ENCODE measurements at regions not wholly inside any gene's neighbourhood (a gene's known extent, or its start where the extent isn't known, plus 50 kb on each side); places are given as distances from the start of the nearest gene placed in this dataset.

- TF ChIP-seq SAP30 (IDR thresholded peaks at IDR 0.05; ENCODE audit: insufficient read depth, insufficient replicate concordance, low read length) (no peak), CREB1 (IDR thresholded peaks at IDR 0.05) (no peak), EZH2 (IDR thresholded peaks at IDR 0.05; ENCODE audit: low read depth, low read length, severe bottlenecking) (no peak), SP4 (IDR thresholded peaks at IDR 0.05; ENCODE audit: low read length) (no peak), TBP (IDR thresholded peaks at IDR 0.05; ENCODE audit: low read depth, low read length) (no peak)
- TF ChIP-seq, protein P1, sequence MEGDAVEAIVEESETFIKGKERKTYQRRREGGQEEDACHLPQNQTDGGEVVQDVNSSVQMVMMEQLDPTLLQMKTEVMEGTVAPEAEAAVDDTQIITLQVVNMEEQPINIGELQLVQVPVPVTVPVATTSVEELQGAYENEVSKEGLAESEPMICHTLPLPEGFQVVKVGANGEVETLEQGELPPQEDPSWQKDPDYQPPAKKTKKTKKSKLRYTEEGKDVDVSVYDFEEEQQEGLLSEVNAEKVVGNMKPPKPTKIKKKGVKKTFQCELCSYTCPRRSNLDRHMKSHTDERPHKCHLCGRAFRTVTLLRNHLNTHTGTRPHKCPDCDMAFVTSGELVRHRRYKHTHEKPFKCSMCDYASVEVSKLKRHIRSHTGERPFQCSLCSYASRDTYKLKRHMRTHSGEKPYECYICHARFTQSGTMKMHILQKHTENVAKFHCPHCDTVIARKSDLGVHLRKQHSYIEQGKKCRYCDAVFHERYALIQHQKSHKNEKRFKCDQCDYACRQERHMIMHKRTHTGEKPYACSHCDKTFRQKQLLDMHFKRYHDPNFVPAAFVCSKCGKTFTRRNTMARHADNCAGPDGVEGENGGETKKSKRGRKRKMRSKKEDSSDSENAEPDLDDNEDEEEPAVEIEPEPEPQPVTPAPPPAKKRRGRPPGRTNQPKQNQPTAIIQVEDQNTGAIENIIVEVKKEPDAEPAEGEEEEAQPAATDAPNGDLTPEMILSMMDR (IDR thresholded peaks at IDR 0.05; ENCODE audit: control extremely low read depth in 1 of 3, insufficient read depth in 1 of 3, low read depth in 1 of 3, low read length in 3 of 3), result no peak
- CTCF ChIA-PET (ENCODE audit: partially characterized antibody), result interaction anchor here (0.6 kb wide), 1 partner anchor 239 kb away, joined by 3 read pairs; no protein-coding TSS in a partner anchor
Observed at GRCh38 chr5:9724707-9725106, 94.6 kb upstream of the TAS2R1 start.

More at GRCh38 chr5:9724707-9725106, 94.6 kb upstream of the TAS2R1 start:
- no peaks in the 10 kb centered on the region for H3K27me3 ChIP-seq (replicated peaks in 1 of 4; ENCODE audit: control insufficient read depth in 3 of 4, extremely low read depth in 1 of 4, insufficient read depth in 3 of 4, low read length in 3 of 4)
- H4K8ac ChIP-seq (ENCODE audit: extremely low read depth, insufficient read depth, low read length), result no peak overlapping the region
- H3K14ac ChIP-seq (ENCODE audit: insufficient read length), result no peak overlapping the region
- H3K9ac ChIP-seq (replicated peaks in 1 of 4; ENCODE audit: extremely low read depth in 1 of 4, low read depth in 3 of 4, low read length in 3 of 4), result no peak overlapping the region
- H3K4me1 ChIP-seq (replicated peaks in 1 of 4; ENCODE audit: control insufficient read depth in 3 of 4, insufficient read depth in 4 of 4, low read length in 3 of 4), result no peaks in the 10 kb centered on the region
- H2BK20ac ChIP-seq (ENCODE audit: low read length), result no peak overlapping the region
- POLR2A ChIA-PET (ENCODE audit: partially characterized antibody), result no interaction called here
- H4K91ac ChIP-seq (replicated peaks; ENCODE audit: insufficient read length, low read length), result no peak overlapping the region
- no peak overlapping the region for H2AK5ac ChIP-seq (ENCODE audit: low read depth, low read length)
- no peak overlapping the region for H3K4ac ChIP-seq (replicated peaks; ENCODE audit: insufficient read length, low read depth, low read length)
- WGBS, 2 experiments (ENCODE audit: extremely low coverage in 1 of 2, insufficient coverage in 1 of 2, insufficient read length in 1 of 2, insufficient replicate concordance in 2 of 2, low coverage in 1 of 2, low lambda C conversion rate in 2 of 2, missing lambda C conversion rate in 1 of 2), result 100% methylated on average over 2 of the region's 2 CpGs; no CpG with 5 or more reads in 1 of the 2 experiments
- no peak overlapping the region for H2BK12ac ChIP-seq (ENCODE audit: low read depth, low read length)
- no peak overlapping the region for H3K27ac ChIP-seq (ENCODE audit: low read depth, low read length)
- no peaks in the 10 kb centered on the region for H4K20me1 ChIP-seq (replicated peaks in 1 of 2; ENCODE audit: control insufficient read depth in 1 of 2, insufficient read depth in 2 of 2, low read length in 2 of 2)
- H3K4me3 ChIP-seq (ENCODE audit: extremely low read depth in 1 of 4, insufficient read depth in 2 of 4, low read depth in 3 of 4, low read length in 4 of 4), result no peak overlapping the region
- H3K79me1 ChIP-seq (ENCODE audit: low read depth, low read length), result no peaks in the 10 kb centered on the region
- no peaks in the 10 kb centered on the region for H3K23me2 ChIP-seq (ENCODE audit: low read depth, low read length)
- peaks cover 0 to 5% of the 10 kb centered on the region in 2 experiments; a peak in 1 of 4 replicates for H3K9me3 ChIP-seq (ENCODE audit: insufficient read depth in 2 of 2, low read depth in 1 of 2, low read length in 1 of 2)
- no peak overlapping the region for H2BK120ac ChIP-seq (replicated peaks; ENCODE audit: low read depth, low read length)
- H3K18ac ChIP-seq (ENCODE audit: extremely low read depth, low read length), result no peak overlapping the region
- H3K36me3 ChIP-seq (ENCODE audit: control insufficient read depth in 2 of 4, insufficient read depth in 4 of 4, low read length in 3 of 4), result no peaks in the 10 kb centered on the region
- DNase-seq (ENCODE audit: low read depth in 1 of 2, low spot score in 2 of 2) (no peak), FAIRE-seq (no peak)
- H3K23ac ChIP-seq (ENCODE audit: insufficient read length), result no peak overlapping the region
- H2BK15ac ChIP-seq (ENCODE audit: low read length), result no peak overlapping the region
- no peak overlapping the region for H3K4me2 ChIP-seq (ENCODE audit: insufficient read depth in 1 of 2, low read depth in 2 of 2, low read length in 2 of 2)
- H3K56ac ChIP-seq (replicated peaks; ENCODE audit: insufficient read length, low read depth, low read length), result no peak overlapping the region
- no peak overlapping the region for H2AFZ ChIP-seq (ENCODE audit: low read length)
- no peaks in the 10 kb centered on the region for H3K79me2 ChIP-seq (ENCODE audit: control insufficient read depth in 1 of 2, insufficient read depth in 2 of 2, low read length in 2 of 2)
- H4K5ac ChIP-seq (ENCODE audit: insufficient read length, low read depth, low read length), result no peak overlapping the region
- H2BK5ac ChIP-seq (ENCODE audit: low read depth, low read length), result no peak overlapping the region
